Nephron progenitor cell (in vitro differentiated cells): ENCODE measurements at regions not wholly inside any gene's neighbourhood (a gene's known extent, or its start where the extent isn't known, plus 50 kb on each side); places are given as distances from the start of the nearest gene placed in this dataset.
"Not testable (repeated sequence)": the region's sequence is repeated elsewhere in the genome, so short reads cannot be mapped to it uniquely, and the experiment has no call there.

Source experiments
- DNase-seq: peaks from one replicate; pipeline ENCODE4 v3.0.0; 2021
- H3K27ac Mint-ChIP-seq: 2 replicates; pipeline ENCODE4 v1.8.0; 2021; ENCODE audit warnings: mild to moderate bottlenecking, moderate library complexity, mixed read lengths
- H3K27me3 Mint-ChIP-seq: 2 replicates; pipeline ENCODE4 v1.8.0; 2021; ENCODE audit warnings: mild to moderate bottlenecking, low read depth, mixed read lengths; ENCODE audit not compliant: poor library complexity
- H3K36me3 Mint-ChIP-seq: 2 replicates; pipeline ENCODE4 v1.8.0; 2021; ENCODE audit warnings: low read depth, mixed read lengths
- H3K4me1 Mint-ChIP-seq: 2 replicates; pipeline ENCODE4 v1.8.0; 2021; ENCODE audit warnings: mixed read lengths
- H3K4me3 Mint-ChIP-seq: 2 replicates; pipeline ENCODE4 v1.8.0; 2021; ENCODE audit warnings: mild to moderate bottlenecking, moderate library complexity, mixed read lengths
- H3K9me3 Mint-ChIP-seq: 2 replicates; pipeline ENCODE4 v1.8.0; 2021; ENCODE audit warnings: mild to moderate bottlenecking, moderate library complexity, mixed read lengths
- TF ChIP-seq, protein P1 (sequence below): fragments of 200-600 bp; sonication (generic); IDR thresholded peaks from 2 replicates; pipeline ENCODE4 v1.5.0; 2021; ENCODE audit warnings: antibody characterized with exemption

GRCh38 chr9:85331626-85332025, 410.1 kb downstream of the AGTPBP1 start:
- H3K27ac Mint-ChIP-seq, result no peak overlapping the region
- peaks cover 8% of the 10 kb centered on the region for H3K4me1 Mint-ChIP-seq
- H3K36me3 Mint-ChIP-seq, result no peaks in the 10 kb centered on the region
- no peak overlapping the region for H3K4me3 Mint-ChIP-seq
- H3K27me3 Mint-ChIP-seq, result peaks cover 3% of the 10 kb centered on the region
- TF ChIP-seq, protein P1, sequence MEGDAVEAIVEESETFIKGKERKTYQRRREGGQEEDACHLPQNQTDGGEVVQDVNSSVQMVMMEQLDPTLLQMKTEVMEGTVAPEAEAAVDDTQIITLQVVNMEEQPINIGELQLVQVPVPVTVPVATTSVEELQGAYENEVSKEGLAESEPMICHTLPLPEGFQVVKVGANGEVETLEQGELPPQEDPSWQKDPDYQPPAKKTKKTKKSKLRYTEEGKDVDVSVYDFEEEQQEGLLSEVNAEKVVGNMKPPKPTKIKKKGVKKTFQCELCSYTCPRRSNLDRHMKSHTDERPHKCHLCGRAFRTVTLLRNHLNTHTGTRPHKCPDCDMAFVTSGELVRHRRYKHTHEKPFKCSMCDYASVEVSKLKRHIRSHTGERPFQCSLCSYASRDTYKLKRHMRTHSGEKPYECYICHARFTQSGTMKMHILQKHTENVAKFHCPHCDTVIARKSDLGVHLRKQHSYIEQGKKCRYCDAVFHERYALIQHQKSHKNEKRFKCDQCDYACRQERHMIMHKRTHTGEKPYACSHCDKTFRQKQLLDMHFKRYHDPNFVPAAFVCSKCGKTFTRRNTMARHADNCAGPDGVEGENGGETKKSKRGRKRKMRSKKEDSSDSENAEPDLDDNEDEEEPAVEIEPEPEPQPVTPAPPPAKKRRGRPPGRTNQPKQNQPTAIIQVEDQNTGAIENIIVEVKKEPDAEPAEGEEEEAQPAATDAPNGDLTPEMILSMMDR, result no peak
- H3K9me3 Mint-ChIP-seq, result peaks cover 1% of the 10 kb centered on the region
- DNase-seq, result no peak

- DNase-seq, result no peak
- Mint-ChIP-seq H3K9me3 (peaks cover 43% of the 10 kb centered on the region), H3K4me1 (peaks cover 27% of the 10 kb centered on the region), H3K4me3 (no peak overlapping the region), H3K27ac (no peak overlapping the region), H3K27me3 (no peaks in the 10 kb centered on the region), H3K36me3 (peaks cover 12% of the 10 kb centered on the region)
- TF ChIP-seq, protein P1, result no peak
These were observed 419.2 kb downstream of the AGTPBP1 start for GRCh38 chr9:85322592-85322991.

DNA sequence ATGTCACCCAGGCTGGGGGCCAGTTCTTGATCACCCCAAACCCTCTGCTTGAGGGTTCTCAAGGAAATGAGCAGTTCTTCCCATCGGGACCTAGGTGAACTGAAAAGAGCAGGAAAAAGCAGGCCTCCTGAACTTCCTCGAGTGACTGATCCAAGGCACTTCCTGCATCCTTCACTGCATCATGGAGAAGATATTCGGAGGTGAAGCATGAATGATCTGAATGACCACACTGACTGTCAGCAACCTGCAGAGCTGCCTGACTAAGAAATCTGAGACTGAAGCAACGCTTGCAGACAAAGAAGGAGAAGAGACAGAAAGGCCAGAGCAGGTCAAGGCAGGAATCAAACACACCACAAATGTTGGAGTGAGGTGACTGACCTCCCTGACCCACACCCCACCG, 420.2 kb downstream of the AGTPBP1 start:
- no peak for DNase-seq
- Mint-ChIP-seq H3K4me1 (peaks cover 27% of the 10 kb centered on the region), H3K4me3 (no peak overlapping the region), H3K27ac (peak overlapping the region; percentile 78), H3K9me3 (peaks cover 45% of the 10 kb centered on the region), H3K27me3 (no peaks in the 10 kb centered on the region), H3K36me3 (peaks cover 12% of the 10 kb centered on the region)
- TF ChIP-seq, protein P1, result no peak

DNA sequence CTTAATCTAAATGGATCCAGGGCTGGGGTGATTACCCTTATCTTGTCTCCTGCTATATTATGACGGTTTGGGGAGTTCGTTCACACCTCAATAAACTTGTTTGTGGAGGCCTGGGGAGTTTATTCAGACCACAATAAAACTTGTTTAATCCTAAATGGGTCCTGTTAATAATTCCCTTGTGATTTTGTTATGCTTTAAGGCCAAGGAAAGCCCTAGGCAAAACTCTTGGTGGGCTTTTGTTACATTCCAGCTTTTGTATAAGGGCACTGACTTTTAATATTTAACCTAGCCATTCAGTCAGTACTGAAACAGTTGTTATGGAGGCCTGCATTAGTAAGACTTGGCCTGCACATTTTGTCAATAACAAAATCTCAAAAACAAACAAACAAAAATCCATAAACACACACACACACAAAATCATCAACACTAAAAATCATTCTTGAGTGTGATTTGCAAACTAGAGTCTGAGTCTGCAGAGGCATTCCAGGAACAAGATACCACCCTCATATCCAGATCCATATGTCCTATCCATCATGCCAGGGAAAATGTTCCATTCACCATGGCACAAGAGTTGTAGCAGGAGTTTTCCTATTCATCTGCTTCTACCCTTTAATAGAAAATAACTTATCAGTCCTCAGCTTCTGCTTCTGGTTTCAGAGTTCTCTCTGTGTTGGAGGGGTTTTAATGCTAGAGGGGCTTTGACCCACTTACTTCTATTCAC, 421.7 kb downstream of the AGTPBP1 start:
- Mint-ChIP-seq H3K4me3 (no peak overlapping the region), H3K27ac (peak overlapping the region; percentile 72), H3K36me3 (peaks cover 12% of the 10 kb centered on the region), H3K27me3 (no peaks in the 10 kb centered on the region), H3K9me3 (peaks cover 45% of the 10 kb centered on the region), H3K4me1 (peaks cover 27% of the 10 kb centered on the region)
- no peak for DNase-seq
- TF ChIP-seq, protein P1, result no peak

GRCh38 chr9:85315535-85315934, 426.2 kb downstream of the AGTPBP1 start:
- DNase-seq, H3K27me3 Mint-ChIP-seq, H3K4me1 Mint-ChIP-seq, H3K4me3 Mint-ChIP-seq, H3K27ac Mint-ChIP-seq: not testable (repeated sequence)
- H3K36me3 Mint-ChIP-seq, result peaks cover 10% of the 10 kb centered on the region
- peaks cover 45% of the 10 kb centered on the region for H3K9me3 Mint-ChIP-seq

- no peak overlapping the region for H3K4me3 Mint-ChIP-seq
- H3K27ac Mint-ChIP-seq, result no peak overlapping the region
- peaks cover 18% of the 10 kb centered on the region for H3K36me3 Mint-ChIP-seq
- TF ChIP-seq, protein P1, result no peak
- H3K27me3 Mint-ChIP-seq, result peaks cover 1% of the 10 kb centered on the region
- no peak for DNase-seq
- peaks cover 64% of the 10 kb centered on the region for H3K9me3 Mint-ChIP-seq
- peaks cover 14% of the 10 kb centered on the region for H3K4me1 Mint-ChIP-seq
These were observed 431.2 kb downstream of the AGTPBP1 start for GRCh38 chr9:85310573-85310972.
